BLaER1 (cell line): ENCODE measurements at regions not wholly inside any gene's neighbourhood (a gene's known extent, or its start where the extent isn't known, plus 50 kb on each side); places are given as distances from the start of the nearest gene placed in this dataset.

ENCODE experiments used
- H3K27ac ChIP-seq: shearing (Covaris generic); formaldehyde crosslinking; 2 replicates; pipeline ENCODE4 v1.8.1; 2022
- H3K27me3 ChIP-seq: shearing (Covaris generic); formaldehyde crosslinking; 2 replicates; pipeline ENCODE4 v1.8.1; 2022
- H3K36me3 ChIP-seq: shearing (Covaris generic); formaldehyde crosslinking; 2 replicates; pipeline ENCODE4 v1.8.1; 2022
- H3K4me1 ChIP-seq: shearing (Covaris generic); formaldehyde crosslinking; 2 replicates; pipeline ENCODE4 v1.8.1; 2022
- H3K4me2 ChIP-seq: shearing (Covaris generic); formaldehyde crosslinking; 2 replicates; pipeline ENCODE4 v1.8.1; 2022
- H3K4me3 ChIP-seq: shearing (Covaris generic); formaldehyde crosslinking; 2 replicates; pipeline ENCODE4 v1.8.1; 2022
- H3K9ac ChIP-seq: shearing (Covaris generic); formaldehyde crosslinking; 2 replicates; pipeline ENCODE4 v1.8.1; 2022
- H3K9me3 ChIP-seq: shearing (Covaris generic); formaldehyde crosslinking; 2 replicates; pipeline ENCODE4 v1.8.1; 2022
- H4K20me1 ChIP-seq: shearing (Covaris generic); formaldehyde crosslinking; 2 replicates; pipeline ENCODE4 v1.8.1; 2022
- Cebpa-rat ChIP-seq: shearing (Covaris generic); IDR thresholded peaks from 2 replicates; pipeline ENCODE4 v1.8.1; 2022

DNA sequence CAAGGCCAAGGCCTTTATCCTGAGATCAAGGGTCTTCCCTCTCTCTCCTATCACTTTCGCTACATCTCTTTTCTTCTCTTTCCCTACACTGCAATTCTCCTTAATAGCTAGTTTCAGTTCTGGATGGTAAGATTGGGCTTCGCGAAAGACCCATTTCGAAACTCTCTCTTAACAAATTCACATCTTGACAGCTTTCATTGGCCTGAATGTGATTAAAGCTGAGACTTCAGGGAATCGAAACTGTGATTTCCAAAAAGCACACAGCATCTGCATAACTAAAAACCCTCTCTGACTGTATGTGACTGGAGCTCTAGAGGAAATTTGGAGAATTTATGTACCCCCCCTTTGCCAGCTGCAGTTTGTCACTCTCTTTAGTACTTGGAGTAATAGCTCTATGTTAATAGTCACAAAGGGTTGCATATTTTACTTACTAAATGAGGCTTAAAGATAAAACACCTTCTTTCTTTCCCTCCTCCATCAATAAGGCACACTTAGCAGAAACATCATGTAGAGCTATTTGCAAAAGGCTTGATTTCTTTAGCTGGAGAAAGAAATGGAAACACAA, 105.3 kb upstream of the FAM20A start:
- H3K36me3 ChIP-seq = no peaks in the 10 kb centered on the region
- no peak overlapping the region for H3K27ac ChIP-seq
- TF ChIP-seq Cebpa-rat = no peak
- H3K27me3 ChIP-seq = no peaks in the 10 kb centered on the region
- no peaks in the 10 kb centered on the region for H4K20me1 ChIP-seq
- H3K4me1 ChIP-seq = no peaks in the 10 kb centered on the region
- H3K9me3 ChIP-seq = no peaks in the 10 kb centered on the region
- H3K4me3 ChIP-seq = no peak overlapping the region
- H3K4me2 ChIP-seq = no peak overlapping the region
- H3K9ac ChIP-seq = no peak overlapping the region

DNA sequence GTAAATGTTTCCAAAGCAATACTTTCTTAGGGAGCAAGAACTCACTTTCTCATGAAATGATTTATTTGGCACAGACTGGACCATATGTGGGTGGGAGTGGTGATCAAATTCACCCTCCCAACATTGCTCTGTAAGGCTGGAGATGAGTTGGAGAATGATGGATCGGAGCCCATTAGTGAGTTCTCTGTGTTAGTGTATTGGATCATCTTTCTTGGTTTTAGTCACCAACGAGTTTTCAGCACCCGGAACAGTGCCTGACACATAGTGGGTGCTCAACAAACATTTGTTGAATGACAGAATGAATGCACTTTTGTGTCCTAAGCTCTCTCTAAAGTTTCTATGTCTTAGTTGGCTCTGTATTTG, 104.5 kb upstream of the FAM20A start:
- no peaks in the 10 kb centered on the region for H3K36me3 ChIP-seq
- no peak overlapping the region for H3K4me2 ChIP-seq
- no peak for TF ChIP-seq Cebpa-rat
- no peak overlapping the region for H3K9ac ChIP-seq
- no peak overlapping the region for H3K27ac ChIP-seq
- no peaks in the 10 kb centered on the region for H3K27me3 ChIP-seq
- no peaks in the 10 kb centered on the region for H4K20me1 ChIP-seq
- H3K9me3 ChIP-seq = no peaks in the 10 kb centered on the region
- no peaks in the 10 kb centered on the region for H3K4me1 ChIP-seq
- no peak overlapping the region for H3K4me3 ChIP-seq

DNA sequence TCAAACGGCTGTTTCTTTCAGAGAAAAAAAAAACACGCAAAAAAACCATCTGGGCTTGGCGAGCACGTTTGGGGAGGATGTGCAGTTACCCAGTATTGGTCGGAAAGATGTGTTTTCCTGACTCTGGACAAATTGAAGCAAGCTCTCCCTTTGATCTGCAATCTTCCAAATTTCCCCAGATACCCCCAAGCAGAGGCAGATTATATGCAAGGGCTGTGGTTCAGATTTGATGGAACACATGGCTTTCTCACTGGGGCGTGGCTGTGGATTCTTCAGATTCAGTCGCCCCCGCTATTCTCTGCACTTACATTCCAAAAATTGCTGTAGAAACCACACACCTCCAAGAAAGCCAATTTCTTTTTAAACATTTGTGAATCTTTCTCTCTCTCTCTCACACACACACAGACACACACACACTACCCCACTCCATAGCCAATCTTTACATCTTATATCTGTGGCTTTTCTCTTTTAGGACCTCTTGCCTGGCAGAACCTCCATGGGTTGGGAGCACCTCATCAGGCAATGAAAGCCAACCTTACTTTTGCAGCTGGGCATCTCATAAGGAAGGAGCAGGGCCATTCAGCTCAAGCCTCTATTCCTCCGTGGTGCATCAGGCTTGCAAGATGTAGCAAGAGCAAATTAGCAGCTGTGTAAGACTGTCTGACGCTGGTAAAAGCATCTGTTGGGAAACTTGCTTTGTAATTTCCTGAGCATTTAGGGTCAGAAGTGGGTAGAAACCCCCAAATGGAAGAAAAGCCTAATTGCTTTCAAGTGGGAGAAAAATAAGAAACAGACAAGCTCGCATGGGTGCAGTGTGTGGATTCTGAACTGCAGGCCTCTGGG, 103.9 kb upstream of the FAM20A start:
- Histone ChIP-seq H3K36me3 (no peaks in the 10 kb centered on the region), H3K4me2 (no peak overlapping the region), H3K4me3 (no peak overlapping the region), H3K27me3 (no peaks in the 10 kb centered on the region), H3K9me3 (no peaks in the 10 kb centered on the region), H3K9ac (no peak overlapping the region), H4K20me1 (no peaks in the 10 kb centered on the region), H3K4me1 (no peaks in the 10 kb centered on the region), H3K27ac (no peak overlapping the region)
- no peak for TF ChIP-seq Cebpa-rat

DNA sequence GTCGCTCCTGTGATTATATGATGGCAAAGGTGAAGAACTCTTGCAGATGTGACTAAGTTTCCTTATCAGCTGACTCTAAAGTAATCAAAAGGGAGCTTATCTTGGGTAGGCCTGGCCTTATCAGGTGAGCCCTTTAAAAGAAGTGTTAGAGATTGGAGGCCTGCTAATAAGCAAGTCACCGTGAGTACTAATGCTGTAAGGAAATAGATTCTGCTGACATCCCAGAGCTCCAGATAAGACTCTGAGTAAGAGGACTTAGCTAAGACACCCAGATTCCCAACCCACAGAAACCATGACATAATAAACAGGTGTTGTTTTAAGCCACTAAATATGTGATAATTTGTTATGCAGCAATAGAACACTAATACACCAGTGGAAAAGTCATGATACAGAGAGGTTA, 99.9 kb upstream of the FAM20A start:
- H3K9ac ChIP-seq = no peak overlapping the region
- no peak overlapping the region for H3K27ac ChIP-seq
- H3K9me3 ChIP-seq = no peaks in the 10 kb centered on the region
- H3K4me1 ChIP-seq = no peaks in the 10 kb centered on the region
- H3K4me3 ChIP-seq = no peak overlapping the region
- H3K36me3 ChIP-seq = no peaks in the 10 kb centered on the region
- no peak overlapping the region for H3K4me2 ChIP-seq
- H4K20me1 ChIP-seq = no peaks in the 10 kb centered on the region
- no peak for TF ChIP-seq Cebpa-rat
- H3K27me3 ChIP-seq = no peaks in the 10 kb centered on the region

DNA sequence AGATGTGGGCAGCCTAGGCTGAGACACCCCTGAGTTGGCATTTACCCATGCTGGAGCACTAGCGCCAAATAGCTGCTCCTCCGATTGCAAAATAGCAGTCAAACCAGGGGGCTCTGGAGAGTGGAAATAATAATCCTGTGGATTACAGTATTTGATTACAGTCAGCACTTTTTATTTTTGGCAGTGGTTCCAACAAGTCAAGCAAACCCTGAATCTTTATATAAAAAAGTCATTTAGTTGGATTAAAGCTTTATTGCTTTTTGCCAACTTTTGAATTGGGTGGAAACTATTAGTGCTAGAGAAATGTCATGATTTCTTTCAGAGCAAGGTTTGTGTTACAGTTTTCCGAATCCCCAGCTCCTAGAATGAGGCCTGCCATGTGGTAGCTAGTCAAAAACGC, 99.3 kb upstream of the FAM20A start:
- no peak overlapping the region for H3K9ac ChIP-seq
- no peaks in the 10 kb centered on the region for H3K36me3 ChIP-seq
- H4K20me1 ChIP-seq = no peaks in the 10 kb centered on the region
- no peak overlapping the region for H3K4me3 ChIP-seq
- H3K9me3 ChIP-seq = no peaks in the 10 kb centered on the region
- H3K4me2 ChIP-seq = no peak overlapping the region
- TF ChIP-seq Cebpa-rat = no peak
- no peak overlapping the region for H3K27ac ChIP-seq
- no peaks in the 10 kb centered on the region for H3K4me1 ChIP-seq
- no peaks in the 10 kb centered on the region for H3K27me3 ChIP-seq

DNA sequence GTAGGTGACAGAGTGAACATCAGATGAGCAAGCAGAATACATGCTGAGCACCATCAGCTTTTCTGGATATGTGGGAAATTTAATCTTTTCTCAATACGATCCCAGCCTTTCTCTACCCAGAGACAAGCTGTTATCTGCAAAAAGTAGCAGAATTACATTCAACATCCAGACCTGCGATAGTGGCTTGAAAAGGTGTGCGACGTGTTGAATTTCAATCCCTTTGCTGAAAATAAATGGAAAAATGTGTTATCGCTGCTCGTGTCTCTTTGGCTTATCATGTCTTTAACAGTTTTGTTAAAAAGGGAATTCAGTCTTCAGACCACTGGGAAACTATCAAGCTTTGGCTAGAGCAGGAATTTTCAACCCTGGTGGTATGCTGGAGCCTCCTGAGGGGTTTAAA, 98.8 kb upstream of the FAM20A start:
- Histone ChIP-seq H3K4me2 (no peak overlapping the region), H3K4me1 (no peaks in the 10 kb centered on the region), H3K36me3 (no peaks in the 10 kb centered on the region), H4K20me1 (no peaks in the 10 kb centered on the region), H3K9me3 (no peaks in the 10 kb centered on the region), H3K27ac (no peak overlapping the region), H3K4me3 (no peak overlapping the region), H3K27me3 (no peaks in the 10 kb centered on the region), H3K9ac (no peak overlapping the region)
- no peak for TF ChIP-seq Cebpa-rat

DNA sequence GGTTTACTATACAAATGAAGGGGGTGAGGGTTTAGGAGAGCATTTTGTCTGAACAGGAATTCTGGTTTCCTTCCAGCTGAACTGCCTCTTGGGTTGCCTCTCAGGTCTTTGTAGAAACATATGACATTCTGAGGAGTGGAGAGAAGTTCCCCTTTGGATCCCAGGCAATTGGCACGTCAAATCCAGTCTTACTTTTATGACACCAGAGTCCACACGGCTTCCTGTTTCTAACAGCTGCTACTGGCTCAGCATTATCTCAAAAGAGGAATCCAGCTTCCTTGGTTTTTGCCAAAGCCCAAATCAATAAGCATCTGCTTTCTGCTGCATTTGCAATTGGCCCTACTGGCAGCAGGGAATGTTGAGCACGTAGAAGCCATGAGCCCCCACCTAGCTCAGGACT, 97.6 kb upstream of the FAM20A start:
- no peaks in the 10 kb centered on the region for H3K9me3 ChIP-seq
- no peaks in the 10 kb centered on the region for H4K20me1 ChIP-seq
- H3K4me3 ChIP-seq = no peak overlapping the region
- H3K27ac ChIP-seq = no peak overlapping the region
- no peaks in the 10 kb centered on the region for H3K36me3 ChIP-seq
- no peaks in the 10 kb centered on the region for H3K4me1 ChIP-seq
- H3K27me3 ChIP-seq = no peaks in the 10 kb centered on the region
- no peak overlapping the region for H3K4me2 ChIP-seq
- H3K9ac ChIP-seq = no peak overlapping the region
- TF ChIP-seq Cebpa-rat = no peak

DNA sequence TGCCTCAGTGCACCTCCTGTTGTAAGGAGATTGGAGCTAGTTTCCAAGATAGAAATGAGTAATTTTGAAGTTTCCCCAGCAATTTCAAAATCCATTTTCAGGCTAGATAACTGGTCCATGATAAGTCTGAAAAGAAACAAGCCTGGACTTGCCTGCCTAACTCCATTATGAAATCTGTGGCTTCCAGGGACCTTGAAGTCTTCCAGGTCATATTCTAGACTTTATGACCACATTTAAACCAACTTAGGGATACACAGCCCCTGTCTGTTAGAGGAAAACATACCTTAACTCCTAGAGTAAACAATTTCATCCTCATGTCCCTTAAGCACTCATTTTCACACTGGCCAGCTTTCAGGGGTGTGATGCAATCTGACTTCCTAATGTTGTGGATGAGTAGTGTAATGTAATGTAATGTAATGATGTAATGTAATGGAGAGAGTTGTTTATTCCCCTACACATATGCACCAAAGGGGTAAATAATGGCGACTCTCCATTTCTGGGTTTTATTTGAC, 96.7 kb upstream of the FAM20A start:
- Histone ChIP-seq H3K4me1 (no peaks in the 10 kb centered on the region), H3K4me2 (no peak overlapping the region), H3K4me3 (no peak overlapping the region), H3K27ac (no peak overlapping the region), H3K36me3 (no peaks in the 10 kb centered on the region), H3K27me3 (no peaks in the 10 kb centered on the region), H4K20me1 (no peaks in the 10 kb centered on the region), H3K9ac (no peak overlapping the region), H3K9me3 (no peaks in the 10 kb centered on the region)
- TF ChIP-seq Cebpa-rat = no peak

DNA sequence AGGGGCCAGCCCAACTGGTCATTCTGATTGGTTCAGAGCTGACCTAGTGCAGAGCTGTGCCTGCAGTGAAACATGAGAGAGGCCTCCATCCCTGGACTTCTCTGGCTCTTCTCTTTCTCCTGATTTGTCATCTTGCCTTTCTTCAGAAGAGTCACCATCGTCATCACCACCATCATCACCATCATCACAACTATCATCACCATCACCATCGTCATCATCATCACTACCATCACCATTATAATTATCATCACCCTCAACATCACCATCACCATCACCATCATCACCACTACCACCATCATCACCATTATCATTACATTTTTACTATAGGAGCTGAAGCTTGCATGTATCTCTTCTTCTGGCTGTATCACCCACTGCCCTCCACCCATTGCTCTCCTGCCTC, 94.5 kb upstream of the FAM20A start:
- TF ChIP-seq Cebpa-rat = no peak
- H3K4me2 ChIP-seq = no peak overlapping the region

DNA sequence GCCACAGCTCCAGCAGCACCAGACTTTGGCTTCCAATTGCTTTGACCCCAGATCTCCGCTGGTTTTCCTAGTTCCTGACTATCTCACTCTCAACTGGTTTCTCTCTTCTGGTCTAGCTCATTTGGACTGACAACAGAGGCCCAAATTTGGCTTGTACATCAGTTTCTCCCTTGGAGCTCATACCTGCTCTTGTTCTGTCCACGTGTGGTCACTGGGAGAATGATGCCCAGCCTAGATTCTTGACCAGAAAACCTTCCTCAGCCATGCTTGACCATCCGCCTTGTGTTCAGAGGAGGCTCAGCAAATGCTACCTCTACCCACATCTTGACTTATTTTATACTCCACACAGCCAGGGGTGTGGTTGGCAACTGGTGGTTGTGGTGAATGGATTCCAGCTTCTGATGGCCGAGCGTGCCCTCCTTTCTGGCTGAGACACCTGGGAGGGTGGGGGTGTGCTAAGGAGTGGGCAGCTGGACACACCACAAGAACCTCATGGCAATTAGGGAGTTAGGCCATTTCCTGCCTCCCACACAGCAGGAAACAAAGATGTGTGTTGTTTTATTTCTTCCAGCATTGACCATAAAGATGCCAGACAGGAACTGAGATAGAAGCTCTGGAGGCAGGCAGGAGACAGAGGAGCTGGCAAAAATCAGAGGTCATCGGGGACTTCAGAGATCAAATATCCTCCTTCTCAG, 93.8 kb upstream of the FAM20A start:
- no peak overlapping the region for H3K4me2 ChIP-seq
- H3K9ac ChIP-seq = no peak overlapping the region
- no peak for TF ChIP-seq Cebpa-rat
- no peak overlapping the region for H3K4me3 ChIP-seq
- no peaks in the 10 kb centered on the region for H4K20me1 ChIP-seq
- no peaks in the 10 kb centered on the region for H3K4me1 ChIP-seq
- H3K27me3 ChIP-seq = no peaks in the 10 kb centered on the region
- H3K27ac ChIP-seq = no peak overlapping the region
- no peaks in the 10 kb centered on the region for H3K36me3 ChIP-seq
- H3K9me3 ChIP-seq = no peaks in the 10 kb centered on the region

More for the DNA sequence above, 94.5 kb upstream of the FAM20A start:
- Histone ChIP-seq H3K27ac (no peak overlapping the region), H3K9ac (no peak overlapping the region), H3K4me3 (no peak overlapping the region), H3K4me1 (no peaks in the 10 kb centered on the region), H4K20me1 (no peaks in the 10 kb centered on the region), H3K36me3 (no peaks in the 10 kb centered on the region), H3K9me3 (no peaks in the 10 kb centered on the region), H3K27me3 (no peaks in the 10 kb centered on the region)
